Fibroblast of lung (primary cell): ENCODE measurements at regions not wholly inside any gene's neighbourhood (a gene's known extent, or its start where the extent isn't known, plus 50 kb on each side); places are given as distances from the start of the nearest gene placed in this dataset.

Source experiments
- DNase-seq, 2 donors: peaks; one replicate each; pipeline versions ENCODE4 v3.0.0 to v3.0.0-alpha.2; 2010; ENCODE audit warnings: low read depth in 2 of 2
- H2AFZ ChIP-seq: 2 replicates; pipeline ENCODE4 v1.5.1; 2012; ENCODE audit warnings: low read length, control low read depth, inconsistent platforms
- H3K27ac ChIP-seq: 2 replicates; pipeline ENCODE4 v1.5.1; 2011; ENCODE audit warnings: low read length, control low read depth; ENCODE audit not compliant: insufficient read depth
- H3K27me3 ChIP-seq: 2 replicates; pipeline ENCODE4 v1.5.1; 2011; ENCODE audit warnings: mild to moderate bottlenecking, low read length; ENCODE audit not compliant: control insufficient read depth, insufficient read depth
- H3K36me3 ChIP-seq: 2 replicates; pipeline ENCODE4 v1.5.1; 2011; ENCODE audit warnings: low read length; ENCODE audit not compliant: control insufficient read depth, insufficient read depth
- H3K4me1 ChIP-seq: 2 replicates; pipeline ENCODE4 v1.5.1; 2011; ENCODE audit warnings: low read length; ENCODE audit not compliant: control insufficient read depth, insufficient read depth; ENCODE audit errors: extremely low read depth
- H3K4me2 ChIP-seq: 2 replicates; pipeline ENCODE4 v1.5.1; 2011; ENCODE audit warnings: low read length, control low read depth; ENCODE audit not compliant: insufficient read depth; ENCODE audit errors: extremely low read depth
- H3K4me3 ChIP-seq, 4 experiments: fragments of 200-600 bp in 1 of 4; sonication (generic) in 1 of 4; replicated peaks in 1 of 4; 2 replicates each; pipeline ENCODE4 v1.5.1; 2011 to 2016; ENCODE audit warnings: low read length in 4 of 4, low read depth in 3 of 4, mild to moderate bottlenecking in 3 of 4, control low read depth in 2 of 4, inconsistent platforms in 1 of 4, mixed read lengths in 1 of 4; ENCODE audit not compliant: insufficient read depth in 1 of 4; ENCODE audit errors: control extremely low read depth in 1 of 4
- H3K79me2 ChIP-seq: 2 replicates; pipeline ENCODE4 v1.5.1; 2012; ENCODE audit warnings: mild to moderate bottlenecking, low read length, inconsistent platforms; ENCODE audit not compliant: control insufficient read depth, insufficient read depth
- H3K9ac ChIP-seq: 2 replicates; pipeline ENCODE4 v1.5.1; 2011; ENCODE audit warnings: mild to moderate bottlenecking, low read length, control low read depth; ENCODE audit not compliant: insufficient read depth
- H3K9me3 ChIP-seq: 2 replicates; pipeline ENCODE4 v1.5.1; 2012; ENCODE audit warnings: low read depth, low read length; ENCODE audit not compliant: control insufficient read depth, insufficient read depth
- H4K20me1 ChIP-seq: 2 replicates; pipeline ENCODE4 v1.5.1; 2011; ENCODE audit warnings: low read length; ENCODE audit not compliant: control insufficient read depth, insufficient read depth; ENCODE audit errors: extremely low read depth
- EZH2 ChIP-seq: IDR thresholded peaks from 2 replicates; pipeline ENCODE4 v1.5.1; 2012; ENCODE audit warnings: low read length, control low read depth, mild to moderate bottlenecking; ENCODE audit errors: missing control alignments
- TF ChIP-seq, protein P1 (sequence below), 2 donors: IDR thresholded peaks in 1 of 2; conservative IDR thresholded peaks in 1 of 2; 1 replicate in 1 of 2; 2 replicates in 1 of 2; pipeline ENCODE4 v1.5.1; 2011 to 2012; ENCODE audit warnings: low read length in 2 of 2, control low read depth in 1 of 2, inconsistent platforms in 1 of 2, low read depth in 1 of 2, mild to moderate bottlenecking in 1 of 2

DNA sequence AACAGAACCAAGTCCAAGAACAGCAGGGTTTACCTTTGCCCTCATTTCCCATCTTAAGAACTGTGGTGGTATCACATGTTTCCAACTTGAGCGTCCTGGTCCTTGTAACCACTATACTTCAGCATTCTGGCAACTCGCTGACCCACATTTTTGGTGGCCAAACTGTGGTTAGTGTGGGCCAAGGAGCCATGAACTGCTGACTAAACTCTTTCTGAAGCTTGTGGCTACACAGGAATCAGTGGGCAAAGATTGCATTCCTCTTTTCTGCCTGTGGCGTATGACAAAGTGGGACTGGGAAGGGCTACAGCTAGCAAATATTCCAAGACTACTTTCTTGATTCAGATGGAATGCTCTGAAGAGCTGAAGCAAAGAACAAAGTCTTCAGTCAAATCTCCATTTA lies 106.3 kb upstream of the MID1 start:
- H4K20me1 ChIP-seq: no peaks in the 10 kb centered on the region
- no peaks in the 10 kb centered on the region for H3K4me1 ChIP-seq
- no peaks in the 10 kb centered on the region for H3K27me3 ChIP-seq
- no peak overlapping the region for H3K27ac ChIP-seq
- no peaks in the 10 kb centered on the region for H3K36me3 ChIP-seq
- no peaks in the 10 kb centered on the region for H3K9me3 ChIP-seq
- H3K4me3 ChIP-seq: no peak overlapping the region
- no peak for TF ChIP-seq EZH2
- TF ChIP-seq, protein P1, sequence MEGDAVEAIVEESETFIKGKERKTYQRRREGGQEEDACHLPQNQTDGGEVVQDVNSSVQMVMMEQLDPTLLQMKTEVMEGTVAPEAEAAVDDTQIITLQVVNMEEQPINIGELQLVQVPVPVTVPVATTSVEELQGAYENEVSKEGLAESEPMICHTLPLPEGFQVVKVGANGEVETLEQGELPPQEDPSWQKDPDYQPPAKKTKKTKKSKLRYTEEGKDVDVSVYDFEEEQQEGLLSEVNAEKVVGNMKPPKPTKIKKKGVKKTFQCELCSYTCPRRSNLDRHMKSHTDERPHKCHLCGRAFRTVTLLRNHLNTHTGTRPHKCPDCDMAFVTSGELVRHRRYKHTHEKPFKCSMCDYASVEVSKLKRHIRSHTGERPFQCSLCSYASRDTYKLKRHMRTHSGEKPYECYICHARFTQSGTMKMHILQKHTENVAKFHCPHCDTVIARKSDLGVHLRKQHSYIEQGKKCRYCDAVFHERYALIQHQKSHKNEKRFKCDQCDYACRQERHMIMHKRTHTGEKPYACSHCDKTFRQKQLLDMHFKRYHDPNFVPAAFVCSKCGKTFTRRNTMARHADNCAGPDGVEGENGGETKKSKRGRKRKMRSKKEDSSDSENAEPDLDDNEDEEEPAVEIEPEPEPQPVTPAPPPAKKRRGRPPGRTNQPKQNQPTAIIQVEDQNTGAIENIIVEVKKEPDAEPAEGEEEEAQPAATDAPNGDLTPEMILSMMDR (conservative IDR thresholded peaks at IDR 0.05 in 1 of 2, IDR thresholded peaks at IDR 0.05 in 1 of 2; ENCODE audit: low read depth in 1 of 2, low read length in 2 of 2): no peak
- no peak overlapping the region for H3K9ac ChIP-seq
- H2AFZ ChIP-seq: no peak overlapping the region
- H3K79me2 ChIP-seq: no peaks in the 10 kb centered on the region
- DNase-seq: peak; percentile 70 to 94
- no peak overlapping the region for H3K4me2 ChIP-seq

DNA sequence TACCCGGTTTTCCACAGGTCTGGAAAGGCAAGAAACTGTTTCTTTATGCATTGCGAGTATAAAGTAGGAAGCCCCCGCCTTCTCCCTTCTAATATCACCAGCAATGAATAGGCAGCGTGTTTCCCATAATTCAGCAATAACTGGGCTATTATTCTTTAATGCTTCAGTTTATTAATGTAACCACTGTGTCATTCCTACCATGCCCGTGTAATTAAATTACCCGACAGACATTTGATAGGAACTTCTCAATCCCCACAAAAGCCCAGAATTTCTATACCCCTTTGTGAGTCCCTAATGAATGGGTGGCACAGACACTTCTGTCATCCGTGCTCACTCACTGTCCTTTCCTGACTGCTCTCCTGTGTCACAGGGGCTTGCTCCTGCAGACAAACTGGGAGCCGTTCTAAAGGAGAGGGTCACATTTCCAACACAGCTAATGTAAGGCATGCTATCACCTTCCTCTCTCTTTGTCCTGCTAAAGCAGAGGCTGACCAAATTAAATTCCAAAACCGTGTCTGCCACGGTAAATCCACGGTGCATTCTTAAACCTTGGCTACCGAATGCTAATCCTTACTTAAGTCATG lies 108.5 kb upstream of the MID1 start:
- TF ChIP-seq, protein P1 (conservative IDR thresholded peaks at IDR 0.05 in 1 of 2, IDR thresholded peaks at IDR 0.05 in 1 of 2; ENCODE audit: low read depth in 1 of 2, low read length in 2 of 2): no peak
- TF ChIP-seq EZH2: no peak
- Histone ChIP-seq H3K4me2 (no peak overlapping the region), H3K36me3 (no peaks in the 10 kb centered on the region), H3K9ac (no peak overlapping the region), H3K4me3 (no peak overlapping the region), H3K79me2 (no peaks in the 10 kb centered on the region), H3K27ac (no peak overlapping the region), H3K9me3 (no peaks in the 10 kb centered on the region), H3K4me1 (no peaks in the 10 kb centered on the region), H3K27me3 (no peaks in the 10 kb centered on the region), H2AFZ (no peak overlapping the region), H4K20me1 (no peaks in the 10 kb centered on the region)
- no peak for DNase-seq

DNA sequence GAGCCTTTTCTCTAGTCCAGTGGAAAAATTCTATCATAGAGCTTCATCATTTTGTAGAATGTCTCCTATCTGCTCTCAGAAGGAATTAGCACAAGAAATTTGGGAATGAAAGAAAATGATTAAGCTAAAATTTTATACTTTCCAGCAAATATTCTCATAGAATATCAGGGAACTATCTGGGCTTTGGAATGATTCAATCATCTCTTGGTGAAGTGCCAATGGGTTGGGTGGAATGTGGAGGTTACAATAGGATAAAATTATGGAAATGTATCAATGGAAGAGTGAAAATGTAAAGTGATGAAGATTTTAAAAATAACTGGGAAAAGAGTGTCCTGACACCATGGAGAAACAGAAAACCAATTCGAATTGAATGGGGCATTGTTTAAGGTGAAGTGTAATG lies 119.0 kb upstream of the MID1 start:
- Histone ChIP-seq H4K20me1 (no peaks in the 10 kb centered on the region), H2AFZ (no peak overlapping the region), H3K4me3 (no peak overlapping the region), H3K27ac (no peak overlapping the region), H3K27me3 (no peaks in the 10 kb centered on the region), H3K4me1 (no peaks in the 10 kb centered on the region), H3K79me2 (no peaks in the 10 kb centered on the region), H3K36me3 (no peaks in the 10 kb centered on the region), H3K9me3 (no peaks in the 10 kb centered on the region), H3K4me2 (no peak overlapping the region), H3K9ac (no peak overlapping the region)
- TF ChIP-seq EZH2: no peak
- TF ChIP-seq, protein P1 (conservative IDR thresholded peaks at IDR 0.05 in 1 of 2, IDR thresholded peaks at IDR 0.05 in 1 of 2; ENCODE audit: low read depth in 1 of 2, low read length in 2 of 2): no peak
- DNase-seq: no peak
